Immature natural killer cell (primary cell): ENCODE measurements at regions not wholly inside any gene's neighbourhood (a gene's known extent, or its start where the extent isn't known, plus 50 kb on each side); places are given as distances from the start of the nearest gene placed in this dataset.

Source experiments
- DNase-seq, 3 donors: peaks; one replicate each; pipeline ENCODE4 v3.0.0; 2022; ENCODE audit warnings: mixed read lengths in 1 of 3
- H3K27ac Mint-ChIP-seq, 6 donors: one replicate each; pipeline ENCODE4 v1.8.0; 2020; ENCODE audit warnings: mixed read lengths in 6 of 6, mild to moderate bottlenecking in 5 of 6, inconsistent platforms in 4 of 6, moderate library complexity in 3 of 6
- H3K27me3 Mint-ChIP-seq, 3 donors: one replicate each; pipeline ENCODE4 v1.8.0; 2020 to 2021; ENCODE audit warnings: low read depth in 3 of 3, mild to moderate bottlenecking in 3 of 3, mixed read lengths in 3 of 3, moderate library complexity in 3 of 3, inconsistent platforms in 1 of 3
- H3K36me3 Mint-ChIP-seq, 3 donors: one replicate each; pipeline ENCODE4 v1.8.0; 2020; ENCODE audit warnings: mixed read lengths in 3 of 3, inconsistent platforms in 2 of 3, mild to moderate bottlenecking in 2 of 3
- H3K4me1 Mint-ChIP-seq, 2 donors: one replicate each; pipeline ENCODE4 v1.8.0; 2020; ENCODE audit warnings: inconsistent platforms in 2 of 2, mild to moderate bottlenecking in 2 of 2, mixed read lengths in 2 of 2, moderate library complexity in 1 of 2
- H3K4me3 Mint-ChIP-seq, 5 donors: one replicate each; pipeline ENCODE4 v1.8.0; 2020; ENCODE audit warnings: mild to moderate bottlenecking in 5 of 5, mixed read lengths in 5 of 5, inconsistent platforms in 3 of 5, moderate library complexity in 3 of 5
- H3K9me3 Mint-ChIP-seq, 6 donors: one replicate each; pipeline ENCODE4 v1.8.0; 2020; ENCODE audit warnings: mild to moderate bottlenecking in 6 of 6, mixed read lengths in 6 of 6, inconsistent platforms in 4 of 6, moderate library complexity in 3 of 6

DNA sequence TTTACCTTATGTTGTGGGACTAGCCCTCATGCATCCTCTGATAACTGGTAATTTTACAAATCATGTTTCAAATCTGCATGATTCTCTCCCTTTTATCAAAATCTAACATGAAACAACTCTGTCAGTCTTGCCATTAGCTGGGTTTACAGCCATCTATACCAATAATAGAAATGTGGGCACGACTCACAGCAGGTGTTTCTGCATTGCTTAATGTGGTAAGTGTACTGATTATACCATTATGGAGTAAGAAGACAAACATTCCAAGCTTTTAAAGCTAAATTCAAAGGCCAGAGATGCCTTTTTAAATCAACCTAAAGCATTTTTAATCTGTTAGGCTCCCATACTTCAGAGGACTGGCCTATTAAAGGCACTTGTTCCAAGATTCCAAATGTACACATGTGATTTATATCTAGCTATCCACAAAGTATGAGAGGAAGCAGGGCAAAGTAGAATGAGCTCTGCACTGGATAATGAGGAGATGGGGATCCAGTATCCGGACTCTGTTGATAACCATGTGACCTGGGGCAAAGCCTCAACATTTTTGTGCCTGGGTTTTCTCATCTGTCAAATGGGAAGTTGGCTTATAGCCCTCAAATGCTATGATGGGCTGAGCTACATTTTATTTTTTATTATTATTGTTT lies 52.3 kb upstream of the FUT8 start:
- H3K9me3 Mint-ChIP-seq = no peaks in the 10 kb centered on the region
- H3K4me1 Mint-ChIP-seq = no peaks in the 10 kb centered on the region
- no peaks in the 10 kb centered on the region for H3K36me3 Mint-ChIP-seq
- H3K27ac Mint-ChIP-seq = no peak overlapping the region
- H3K4me3 Mint-ChIP-seq = no peak overlapping the region
- H3K27me3 Mint-ChIP-seq = peaks cover 0 to 5% (median 2%) of the 10 kb centered on the region in 3 donors
- DNase-seq = no peak

GRCh38 chr14:65361920-65362319 lies 50.6 kb upstream of the FUT8 start:
- no peak overlapping the region for H3K27ac Mint-ChIP-seq
- no peak overlapping the region for H3K4me3 Mint-ChIP-seq
- H3K9me3 Mint-ChIP-seq = no peaks in the 10 kb centered on the region
- no peak for DNase-seq
- peaks cover 0 to 4% (median 2%) of the 10 kb centered on the region in 3 donors for H3K27me3 Mint-ChIP-seq
- H3K36me3 Mint-ChIP-seq = no peaks in the 10 kb centered on the region
- H3K4me1 Mint-ChIP-seq = no peaks in the 10 kb centered on the region
